GM21723 (cell line): ENCODE measurements at regions not wholly inside any gene's neighbourhood (a gene's known extent, or its start where the extent isn't known, plus 50 kb on each side); places are given as distances from the start of the nearest gene placed in this dataset.

Experiments used
- ATAC-seq: cut with Tn5 transposase; IDR thresholded peaks from one replicate; pipeline ENCODE4 v1.9.1; 2021; ENCODE audit warnings: mild to moderate bottlenecking, moderate library complexity; ENCODE audit not compliant: unreplicated experiment

GRCh38 chrX:39907964-39908661, 189.6 kb downstream of the BCOR start:
- no peak for ATAC-seq

DNA sequence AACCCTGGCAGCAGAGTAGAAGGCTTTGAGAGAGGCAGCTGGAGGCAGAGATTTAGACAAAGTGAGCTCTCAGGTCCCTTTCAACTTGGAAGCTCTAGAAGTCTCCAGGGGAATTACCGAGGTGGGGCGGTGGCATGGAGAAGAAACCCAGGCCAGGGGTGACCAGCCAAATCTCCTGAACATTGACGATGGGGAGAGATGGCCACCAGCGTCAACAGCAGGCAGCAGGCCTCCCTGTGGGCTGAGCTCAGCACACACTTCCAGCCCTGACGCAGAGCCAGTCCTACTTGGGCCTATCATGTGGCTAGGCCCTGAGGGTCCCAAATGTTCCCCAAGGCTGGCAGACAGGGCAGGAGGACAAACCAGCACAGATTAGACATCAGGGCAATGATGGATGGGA, 187.8 kb downstream of the BCOR start:
- no peak for ATAC-seq

DNA sequence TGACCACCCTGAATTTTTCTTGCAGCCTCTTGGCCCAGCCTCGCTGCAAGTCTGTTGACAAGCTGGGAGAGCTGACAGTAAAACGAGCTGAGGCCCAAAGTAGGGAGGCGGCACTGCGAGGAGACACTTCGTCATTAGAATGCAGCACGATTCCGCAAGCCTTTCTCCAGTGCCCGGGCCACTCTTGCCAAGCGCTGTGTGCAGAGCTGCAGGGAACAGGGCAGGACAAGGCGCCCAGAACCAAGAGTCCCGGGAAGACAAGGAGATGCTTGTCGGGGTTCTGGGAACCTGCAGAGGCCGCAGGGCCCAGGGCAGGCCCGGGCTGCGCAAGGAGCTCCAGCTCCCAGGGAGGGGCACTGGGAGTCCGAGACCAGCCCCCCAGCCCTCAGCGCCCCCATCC, 187.1 kb downstream of the BCOR start:
- ATAC-seq: no peak

DNA sequence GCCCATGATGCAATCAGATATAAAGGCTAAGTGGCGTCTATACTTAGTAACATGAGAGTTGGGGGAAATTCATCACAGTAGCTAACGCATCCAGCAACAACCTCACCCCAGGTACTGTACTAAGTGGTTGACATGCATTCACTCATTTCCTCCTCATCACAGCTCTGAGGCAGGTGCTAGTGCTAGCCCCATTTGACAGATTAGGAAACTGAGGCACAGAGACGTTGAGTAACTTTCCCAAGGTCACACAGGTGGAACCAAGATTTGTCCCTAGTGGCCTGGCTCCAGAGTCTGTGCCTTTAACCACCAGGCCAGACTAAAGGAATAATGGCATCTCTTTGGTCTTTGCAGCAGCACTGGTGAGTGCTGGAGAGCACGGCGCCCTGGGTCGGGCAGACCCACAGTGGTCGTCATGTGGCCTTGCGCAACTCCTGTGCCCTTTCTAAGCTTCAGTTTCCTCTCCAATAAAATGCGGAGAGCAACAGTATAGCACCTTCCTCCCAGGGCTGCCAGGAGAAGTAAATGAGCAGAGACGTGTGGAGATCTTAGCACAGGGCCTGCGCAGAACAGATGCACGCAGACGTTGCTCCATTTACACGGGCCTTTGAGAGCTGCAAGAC, 186.4 kb downstream of the BCOR start:
- no peak for ATAC-seq

- ATAC-seq: no peak
These were observed 185.6 kb downstream of the BCOR start for GRCh38 chrX:39912126-39912525.

DNA sequence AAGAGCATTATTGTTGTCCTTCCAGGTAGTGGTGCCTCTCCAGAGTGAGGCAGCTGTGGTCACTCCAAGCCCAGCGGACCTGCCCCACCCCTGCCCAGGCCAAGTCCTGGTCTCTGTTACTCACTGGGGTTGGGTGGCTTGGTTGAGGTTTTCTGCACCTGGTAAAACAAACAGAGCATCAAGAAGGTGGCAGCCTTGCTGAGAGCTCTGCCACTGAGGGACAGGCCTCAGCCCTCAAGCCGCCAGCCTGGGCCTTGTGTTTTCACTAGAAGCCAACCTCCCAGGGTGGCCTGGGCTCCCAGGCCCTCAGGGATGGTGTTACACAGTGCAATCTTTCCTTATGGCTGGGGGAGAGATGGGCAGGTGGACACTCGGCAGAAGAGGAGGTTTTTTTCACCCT, 182.7 kb downstream of the BCOR start:
- no peak for ATAC-seq

GRCh38 chrX:39915596-39915995, 182.2 kb downstream of the BCOR start:
- no peak for ATAC-seq

- ATAC-seq: no peak
These were observed 175.9 kb downstream of the BCOR start for GRCh38 chrX:39921838-39922237.

DNA sequence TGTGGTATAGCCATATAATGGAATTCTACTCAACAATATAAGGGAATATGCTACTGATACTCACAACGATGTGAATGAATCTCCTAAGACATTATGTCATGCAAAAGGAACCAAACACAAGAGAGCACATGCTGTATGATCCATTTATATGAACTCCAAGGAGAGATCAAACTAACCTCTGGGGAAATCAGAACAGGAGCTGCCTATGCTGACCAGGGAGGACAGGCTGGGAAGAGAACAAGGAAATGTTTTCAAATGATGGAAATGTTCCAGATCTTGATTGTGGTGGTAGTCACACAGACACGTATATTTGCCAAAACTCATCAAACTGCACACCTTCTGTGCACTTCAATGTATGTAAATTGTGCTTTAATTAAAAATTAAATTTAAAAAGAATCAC, 175.3 kb downstream of the BCOR start:
- ATAC-seq: no peak

GRCh38 chrX:39922926-39923325, 174.8 kb downstream of the BCOR start:
- no peak for ATAC-seq

DNA sequence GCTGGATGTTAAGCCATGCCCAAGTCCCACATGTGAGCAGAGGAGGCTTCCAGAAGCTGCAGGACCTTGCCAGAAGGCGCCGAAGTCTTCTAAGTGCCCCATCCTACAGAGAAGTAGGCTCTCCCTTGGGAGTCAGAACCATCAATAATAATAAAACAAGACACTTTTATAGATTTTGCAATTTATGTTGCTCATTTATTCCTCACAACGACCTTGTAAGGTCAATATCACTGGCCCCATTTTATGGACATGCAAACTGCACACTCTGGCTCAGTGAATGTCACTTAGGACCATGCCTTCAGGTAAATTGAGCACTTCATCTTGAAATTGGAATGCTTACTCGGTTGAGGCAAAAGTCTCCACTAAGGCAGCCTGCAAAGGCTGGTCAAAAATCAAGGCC, 170.4 kb downstream of the BCOR start:
- ATAC-seq: no peak

DNA sequence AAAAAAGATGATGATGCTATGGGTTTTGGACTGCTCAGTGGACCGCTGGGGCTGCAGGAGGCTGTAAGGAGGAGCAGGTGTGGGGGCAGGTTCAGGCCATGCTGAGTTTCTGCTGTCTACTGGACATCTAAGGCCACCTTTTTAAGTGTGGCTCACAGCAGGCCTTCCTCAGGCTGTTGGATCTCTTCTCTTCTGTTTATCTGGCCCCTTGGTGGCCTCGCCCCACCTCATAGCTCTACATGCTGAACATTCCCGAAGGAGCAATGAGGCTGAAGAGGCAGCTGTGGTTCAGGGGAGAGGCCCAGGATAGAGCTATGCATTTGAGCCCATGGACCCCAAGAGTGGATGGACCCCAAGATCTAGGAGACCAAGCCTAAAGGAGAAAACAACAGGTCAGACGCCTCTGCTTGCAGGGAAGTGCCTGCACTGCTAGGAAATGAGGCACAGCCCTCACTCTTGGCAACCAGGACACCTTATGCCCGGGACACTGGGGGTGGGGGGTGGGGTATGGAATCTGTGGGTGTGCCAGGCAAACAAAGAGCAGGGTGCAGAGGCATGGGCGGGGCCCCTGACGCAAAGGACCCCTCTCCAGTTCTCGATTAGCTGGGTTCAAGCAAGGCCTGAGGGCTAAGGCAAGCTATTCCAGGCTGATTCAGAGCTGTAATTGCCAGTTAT, 168.9 kb downstream of the BCOR start:
- no peak for ATAC-seq

GRCh38 chrX:39929379-39930025, 168.3 kb downstream of the BCOR start:
- ATAC-seq: no peak

DNA sequence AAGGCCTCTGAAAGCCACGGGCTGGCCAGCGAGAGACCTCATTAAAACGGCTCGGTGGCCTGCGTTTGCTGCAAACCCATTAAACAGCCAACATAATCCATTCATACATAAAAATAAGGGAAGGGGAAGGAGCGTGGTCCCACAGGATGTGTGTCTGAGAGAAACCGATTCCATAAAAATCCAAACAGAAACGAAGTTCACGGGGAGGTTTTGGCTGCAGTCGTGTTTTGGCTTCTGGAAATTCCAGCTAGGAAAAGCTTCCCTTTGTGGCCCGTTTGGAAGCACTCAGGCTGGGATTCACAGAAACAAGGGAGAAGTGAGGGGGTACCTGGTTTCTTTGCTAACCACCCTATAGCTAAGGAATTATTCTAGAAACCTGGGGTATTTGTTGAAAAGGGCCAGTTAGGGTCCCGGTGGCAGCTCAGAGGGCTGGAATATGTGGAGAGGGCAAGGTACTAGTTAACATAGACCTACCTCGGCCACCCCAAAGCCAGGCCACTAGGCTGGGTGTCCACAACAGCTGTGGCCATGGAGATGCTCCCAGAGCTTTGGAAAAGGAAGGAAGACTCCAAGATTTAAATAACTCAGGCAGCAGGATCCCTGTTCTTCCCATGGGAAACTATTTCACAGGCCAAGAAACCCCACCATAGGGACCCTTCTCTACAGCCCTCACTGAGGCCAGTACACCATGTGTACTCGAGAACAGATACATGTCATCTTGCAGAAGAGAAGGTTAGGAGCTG, 166.8 kb downstream of the BCOR start:
- ATAC-seq: no peak

- no peak for ATAC-seq
These were observed 166.1 kb downstream of the BCOR start for GRCh38 chrX:39931529-39932282.

- ATAC-seq: no peak
These were observed 162.2 kb downstream of the BCOR start for GRCh38 chrX:39935411-39936064.

DNA sequence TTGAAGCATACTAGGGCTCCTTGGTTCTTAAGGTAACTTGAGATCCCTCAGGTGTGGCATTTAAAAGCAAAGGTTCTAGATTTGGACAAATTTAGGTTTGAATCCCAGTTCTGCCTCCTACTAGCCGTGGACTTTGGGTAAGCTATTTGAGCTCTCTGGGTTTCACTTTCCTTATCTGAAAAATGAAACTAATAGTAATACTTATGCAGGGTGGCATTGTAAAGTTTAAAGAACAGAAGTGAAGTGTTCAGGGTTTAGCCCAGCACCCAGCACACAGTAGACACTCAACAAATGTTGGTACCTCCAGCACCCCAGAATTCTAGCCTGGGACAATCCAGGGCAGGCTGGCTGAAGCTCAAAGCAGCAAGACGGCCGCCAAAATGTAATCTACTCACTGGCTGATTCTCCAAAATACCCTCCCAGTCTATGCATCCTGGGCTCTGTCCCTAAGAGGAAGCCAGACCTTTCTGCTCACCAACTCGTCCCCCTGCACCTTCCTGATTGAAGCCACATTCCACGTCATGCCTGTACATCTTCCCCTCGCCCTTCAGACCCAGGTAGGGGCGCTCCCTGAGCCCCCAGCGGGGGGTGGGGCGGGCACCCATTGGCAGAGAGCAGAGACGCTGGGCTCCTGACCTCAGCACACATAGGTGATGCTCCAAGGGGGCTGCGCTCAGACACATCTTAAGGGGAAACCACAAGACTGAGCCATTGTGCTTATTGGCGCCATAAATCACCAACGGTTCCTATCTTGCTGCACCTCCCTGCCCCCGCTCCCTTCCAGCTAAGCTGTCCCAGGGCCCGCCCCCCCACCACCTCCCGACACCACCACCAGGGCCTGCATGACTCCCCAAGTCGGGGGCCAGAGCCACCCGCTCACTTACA, 160.6 kb downstream of the BCOR start:
- ATAC-seq: peak; percentile 93

DNA sequence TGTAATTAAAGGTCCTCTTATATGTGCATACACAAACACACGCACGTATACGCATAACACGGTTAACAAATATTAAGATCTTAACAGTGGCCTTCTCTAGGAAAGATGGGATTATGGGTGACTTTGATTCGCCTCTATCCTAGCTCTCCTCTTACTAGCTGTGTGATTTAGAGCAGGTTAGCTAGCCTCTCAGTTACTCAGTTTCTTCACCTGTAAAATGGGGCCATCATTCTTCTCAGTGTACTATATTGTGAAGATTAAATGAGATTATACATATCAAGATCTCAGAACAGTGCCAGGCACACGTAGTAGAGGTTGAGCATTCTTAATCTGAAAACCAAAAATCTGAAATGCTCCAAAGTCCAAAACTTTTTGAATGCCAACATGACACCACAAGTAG, 159.3 kb downstream of the BCOR start:
- no peak for ATAC-seq

DNA sequence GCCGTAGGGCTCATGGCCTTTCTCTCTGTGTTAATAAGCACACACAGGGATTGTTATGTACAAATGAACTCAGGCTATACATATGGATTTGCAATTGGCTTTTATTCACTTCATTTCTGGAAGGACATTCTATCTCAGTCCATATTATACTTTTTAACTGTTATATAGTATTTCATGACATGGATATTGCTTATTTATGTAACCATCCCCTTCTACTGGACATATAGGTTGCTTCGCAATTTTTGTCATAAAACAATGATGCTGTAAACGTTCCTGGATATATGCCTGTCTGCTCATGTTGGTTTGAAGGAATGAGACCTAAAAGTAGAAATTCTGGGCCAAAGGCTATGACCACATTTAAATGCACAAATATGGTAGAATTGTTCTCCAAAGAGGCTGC, 158.1 kb downstream of the BCOR start:
- no peak for ATAC-seq
